Neuronal stem cell (in vitro differentiated cells): ENCODE measurements at regions not wholly inside any gene's neighbourhood (a gene's known extent, or its start where the extent isn't known, plus 50 kb on each side); places are given as distances from the start of the nearest gene placed in this dataset.

ENCODE experiments used
- DNase-seq: peaks from one replicate; pipeline ENCODE4 v3.0.0-alpha.2; 2013; ENCODE audit warnings: low spot score
- H2AFZ ChIP-seq: one replicate; pipeline ENCODE4 v1.6.1; 2013; ENCODE audit warnings: mild to moderate bottlenecking, low read length, inconsistent platforms
- H2AK5ac ChIP-seq: 2 replicates; pipeline ENCODE4 v1.6.1; 2013; ENCODE audit warnings: low read depth, mild to moderate bottlenecking, inconsistent platforms, low read length, moderate library complexity, mixed read lengths
- H2BK120ac ChIP-seq: 2 replicates; pipeline ENCODE4 v1.6.1; 2013; ENCODE audit warnings: low read depth, mild to moderate bottlenecking, inconsistent platforms, low read length, moderate library complexity, mixed read lengths
- H2BK12ac ChIP-seq: one replicate; pipeline ENCODE4 v1.6.1; 2013; ENCODE audit warnings: low read length, inconsistent platforms
- H2BK15ac ChIP-seq: 2 replicates; pipeline ENCODE4 v1.6.1; 2013; ENCODE audit warnings: mild to moderate bottlenecking, low read length, inconsistent platforms, mixed read lengths
- H2BK5ac ChIP-seq: one replicate; pipeline ENCODE4 v1.6.1; 2013; ENCODE audit warnings: inconsistent platforms, mild to moderate bottlenecking, low read length, moderate library complexity
- H3K14ac ChIP-seq: one replicate; pipeline ENCODE4 v1.6.1; 2013; ENCODE audit warnings: low read length, inconsistent platforms
- H3K18ac ChIP-seq: 2 replicates; pipeline ENCODE4 v1.6.1; 2013; ENCODE audit warnings: low read length, inconsistent platforms
- H3K23ac ChIP-seq: 2 replicates; pipeline ENCODE4 v1.6.1; 2013; ENCODE audit warnings: low read depth, mild to moderate bottlenecking, mixed read lengths, low read length, inconsistent platforms; ENCODE audit not compliant: poor library complexity
- H3K27ac ChIP-seq: replicated peaks from 3 replicates; pipeline ENCODE4 v1.5.1; 2013; ENCODE audit warnings: low read length, inconsistent platforms
- H3K27me3 ChIP-seq, 3 experiments: 2 replicates each; pipeline ENCODE4 v1.6.1; 2013; ENCODE audit warnings: low read length in 3 of 3, mild to moderate bottlenecking in 2 of 3, inconsistent platforms in 1 of 3, low read depth in 1 of 3, mixed read lengths in 1 of 3, moderate library complexity in 1 of 3; ENCODE audit not compliant: control insufficient read depth in 3 of 3, insufficient read depth in 3 of 3
- H3K36me3 ChIP-seq, 2 donors: replicated peaks in 1 of 2; 2 replicates each; pipeline ENCODE4 v1.6.1; 2013; ENCODE audit warnings: low read length in 2 of 2; ENCODE audit not compliant: control insufficient read depth in 2 of 2, insufficient read depth in 2 of 2
- H3K4ac ChIP-seq: 2 replicates; pipeline ENCODE4 v1.6.1; 2013; ENCODE audit warnings: inconsistent platforms, mild to moderate bottlenecking, low read length, moderate library complexity
- H3K4me1 ChIP-seq, 2 donors: 1 replicate in 1 of 2; 2 replicates in 1 of 2; pipeline ENCODE4 v1.6.1; 2013; ENCODE audit warnings: low read length in 2 of 2, low read depth in 1 of 2; ENCODE audit not compliant: control insufficient read depth in 2 of 2, insufficient read depth in 1 of 2
- H3K4me2 ChIP-seq: one replicate; pipeline ENCODE4 v1.6.1; 2013; ENCODE audit warnings: mild to moderate bottlenecking, low read length, inconsistent platforms; ENCODE audit not compliant: insufficient read depth, poor library complexity, severe bottlenecking
- H3K4me3 ChIP-seq, 2 donors: 2 replicates each; pipeline ENCODE4 v1.5.1; 2013; ENCODE audit warnings: low read length in 2 of 2, mild to moderate bottlenecking in 2 of 2, inconsistent platforms in 1 of 2, moderate library complexity in 1 of 2
- H3K79me1 ChIP-seq: one replicate; pipeline ENCODE4 v1.6.1; 2013; ENCODE audit warnings: low read depth, mild to moderate bottlenecking, inconsistent platforms, low read length, moderate library complexity
- H3K9ac ChIP-seq: one replicate; pipeline ENCODE4 v1.6.1; 2013; ENCODE audit warnings: mild to moderate bottlenecking, low read depth, low read length, inconsistent platforms; ENCODE audit not compliant: poor library complexity
- H3K9me3 ChIP-seq, 2 donors: replicated peaks in 1 of 2; 2 replicates each; pipeline versions ENCODE3 to v1.6.1; 2013; ENCODE audit warnings: low read length in 2 of 2, mild to moderate bottlenecking in 2 of 2, inconsistent platforms in 1 of 2, low read depth in 1 of 2, mixed read lengths in 1 of 2, moderate library complexity in 1 of 2; ENCODE audit not compliant: control insufficient read depth in 2 of 2, insufficient read depth in 1 of 2
- H4K8ac ChIP-seq: one replicate; pipeline ENCODE4 v1.6.1; 2013; ENCODE audit warnings: low read depth, mild to moderate bottlenecking, inconsistent platforms, low read length, moderate library complexity
- H4K91ac ChIP-seq: one replicate; pipeline ENCODE4 v1.6.1; 2013; ENCODE audit warnings: low read length, low read depth, mild to moderate bottlenecking, inconsistent platforms; ENCODE audit not compliant: poor library complexity
- WGBS, 2 donors: extraction: QIAGEN DNeasy Blood & Tissue Kit; methylation state at CpG; one replicate each; pipeline ENCODE4 v1.1.7; 2013; ENCODE audit warnings: missing lambda C conversion rate in 2 of 2, mixed read lengths in 1 of 2; ENCODE audit not compliant: insufficient read length in 2 of 2, insufficient replicate concordance in 1 of 2; ENCODE audit errors: extremely low coverage in 2 of 2; 5-methylcytosine and 5-hydroxymethylcytosine counted together

DNA sequence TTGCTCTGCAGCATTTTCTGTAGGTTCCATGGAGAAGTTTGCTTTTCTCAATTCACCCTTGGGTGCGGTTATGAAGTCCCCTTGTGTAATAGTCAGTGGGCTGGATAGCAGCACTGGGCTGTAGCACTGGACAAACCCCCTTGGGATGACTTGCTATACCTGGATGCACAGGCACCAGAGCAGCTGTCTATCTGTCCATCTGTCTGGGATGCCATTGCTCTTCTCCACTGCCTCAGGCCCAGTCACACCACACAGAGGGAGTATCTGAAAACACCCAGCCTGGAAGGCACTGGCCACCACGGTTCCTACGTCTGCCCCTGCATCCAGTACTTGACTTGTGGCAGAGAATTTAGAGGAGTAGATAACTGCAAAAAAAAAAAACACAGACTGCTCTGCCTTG is 254.5 kb downstream of the TFCP2L1 start:
- no peaks in the 10 kb centered on the region for H3K36me3 ChIP-seq
- H3K27me3 ChIP-seq, result peaks cover 0 to 43% (median 0%) of the 10 kb centered on the region in 3 experiments
- WGBS, 2 donors, result no CpG with 5 or more reads among the region's 3 CpGs

DNA sequence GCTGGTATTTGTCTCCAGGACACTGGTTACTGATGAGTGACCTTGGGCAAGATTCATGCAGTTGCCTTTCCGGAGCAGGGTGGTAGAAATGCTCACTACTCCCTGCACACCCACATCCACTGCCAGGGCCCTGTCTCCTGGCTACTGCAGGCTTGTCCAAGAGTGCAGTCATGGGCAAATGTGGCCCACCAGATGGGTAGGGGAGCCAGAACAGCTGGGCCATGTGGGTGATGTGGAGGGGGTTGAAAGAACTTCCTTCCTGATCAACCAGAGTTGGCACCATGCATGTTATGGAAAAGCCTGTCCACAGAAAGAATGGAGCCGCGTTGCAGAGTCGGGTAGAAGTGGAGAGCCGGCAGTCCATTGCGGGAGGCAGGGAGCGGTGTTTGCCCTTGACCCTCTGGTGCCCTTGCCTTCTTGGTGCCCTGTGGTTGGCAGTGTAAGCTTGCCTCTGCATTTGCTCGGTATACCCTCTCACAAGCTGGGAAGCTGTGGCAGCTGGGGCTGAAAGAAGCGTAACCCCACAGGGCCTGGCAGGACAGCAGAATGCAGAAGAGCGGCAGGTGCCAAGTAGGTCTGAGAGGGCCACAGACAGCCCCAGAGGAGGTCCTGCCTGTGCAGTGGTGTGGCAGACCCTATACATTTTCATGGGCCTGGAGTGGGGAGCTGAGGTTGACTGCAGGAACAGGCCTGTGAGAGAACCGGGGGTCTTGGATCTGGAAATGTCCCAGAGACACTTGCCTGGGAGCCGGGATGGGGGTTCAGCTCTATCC is 253.2 kb downstream of the TFCP2L1 start:
- Histone ChIP-seq H3K4me1 (peaks cover 0 to 2% of the 10 kb centered on the region in 2 donors), H3K36me3 (no peaks in the 10 kb centered on the region), H2AK5ac (no peak overlapping the region), H3K4me3 (no peak overlapping the region), H3K4me2 (no peak overlapping the region), H2BK12ac (no peak overlapping the region), H3K27ac (no peak overlapping the region), H3K27me3 (peaks cover 0 to 50% (median 0%) of the 10 kb centered on the region in 3 experiments), H2BK120ac (no peak overlapping the region), H4K8ac (no peak overlapping the region), H4K91ac (no peak overlapping the region), H3K14ac (no peak overlapping the region), H2AFZ (no peak overlapping the region), H3K9me3 (no peaks in the 10 kb centered on the region), H3K9ac (no peak overlapping the region), H3K4ac (no peak overlapping the region), H3K18ac (no peak overlapping the region), H2BK5ac (no peak overlapping the region), H2BK15ac (peak overlapping the region; percentile 16), H3K23ac (no peak overlapping the region), H3K79me1 (no peaks in the 10 kb centered on the region)
- DNase-seq, result no peak
- no CpG with 5 or more reads among the region's 12 CpGs for WGBS, 2 donors

More for the DNA sequence above, 254.5 kb downstream of the TFCP2L1 start:
- Histone ChIP-seq H2BK120ac (no peak overlapping the region), H4K8ac (no peak overlapping the region), H3K4ac (no peak overlapping the region), H2BK15ac (no peak overlapping the region), H2BK5ac (no peak overlapping the region), H3K9ac (no peak overlapping the region), H3K4me1 (peaks cover 0 to 2% of the 10 kb centered on the region in 2 donors), H3K14ac (no peak overlapping the region), H3K23ac (no peak overlapping the region), H2AK5ac (no peak overlapping the region), H4K91ac (no peak overlapping the region), H3K18ac (no peak overlapping the region), H3K79me1 (no peaks in the 10 kb centered on the region), H3K9me3 (no peaks in the 10 kb centered on the region), H2AFZ (no peak overlapping the region), H2BK12ac (no peak overlapping the region), H3K4me3 (peak overlapping the region in 1 of 2 donors; percentile 22), H3K27ac (no peak overlapping the region), H3K4me2 (no peak overlapping the region)
- DNase-seq, result no peak

DNA sequence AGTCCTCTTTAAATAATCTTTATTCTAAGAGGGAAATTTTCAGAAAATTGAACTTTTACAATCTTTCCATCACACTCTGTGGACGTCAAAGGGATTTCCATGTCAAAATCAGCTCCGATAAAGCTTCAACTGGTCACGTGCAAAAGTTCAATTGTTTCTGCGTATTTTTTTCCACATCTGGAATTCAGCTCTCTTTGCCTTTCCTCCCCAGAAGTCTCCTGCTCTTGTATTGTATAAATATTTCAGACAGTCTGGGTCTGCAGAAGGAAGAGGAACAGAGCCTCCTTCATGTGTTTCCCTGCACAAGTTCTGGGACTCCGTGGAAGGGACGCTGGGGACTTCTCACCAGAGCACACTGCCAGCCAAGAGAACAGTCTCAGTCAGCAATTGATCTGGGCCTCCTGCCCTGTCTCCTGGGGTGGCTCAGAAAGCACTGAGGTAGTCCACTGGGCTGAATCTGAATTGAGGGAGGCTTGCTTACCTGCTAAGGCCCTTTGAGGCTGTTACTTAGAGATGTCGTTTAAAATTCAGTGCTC is 251.5 kb downstream of the TFCP2L1 start:
- peaks cover 0 to 53% (median 0%) of the 10 kb centered on the region in 3 experiments for H3K27me3 ChIP-seq
- no peak overlapping the region for H3K4me2 ChIP-seq
- no peak overlapping the region for H2BK5ac ChIP-seq
- H2BK12ac ChIP-seq, result no peak overlapping the region
- H3K9me3 ChIP-seq, result no peaks in the 10 kb centered on the region
- no peak overlapping the region for H3K4ac ChIP-seq
- H2AK5ac ChIP-seq, result no peak overlapping the region
- WGBS, 2 donors, result no CpG with 5 or more reads among the region's 7 CpGs
- H4K91ac ChIP-seq, result no peak overlapping the region
- no peaks in the 10 kb centered on the region for H3K36me3 ChIP-seq
- no peak overlapping the region for H2BK15ac ChIP-seq
- no peak overlapping the region for H3K14ac ChIP-seq
- no peaks in the 10 kb centered on the region for H3K79me1 ChIP-seq
- no peak overlapping the region for H3K27ac ChIP-seq
- H2AFZ ChIP-seq, result no peak overlapping the region
- no peak overlapping the region for H2BK120ac ChIP-seq
- H3K23ac ChIP-seq, result no peak overlapping the region
- DNase-seq, result no peak
- H3K4me3 ChIP-seq, result no peak overlapping the region
- no peak overlapping the region for H3K9ac ChIP-seq
- no peak overlapping the region for H4K8ac ChIP-seq
- H3K18ac ChIP-seq, result peak overlapping the region; percentile 67
- H3K4me1 ChIP-seq, result peaks cover 0 to 2% of the 10 kb centered on the region in 2 donors

DNA sequence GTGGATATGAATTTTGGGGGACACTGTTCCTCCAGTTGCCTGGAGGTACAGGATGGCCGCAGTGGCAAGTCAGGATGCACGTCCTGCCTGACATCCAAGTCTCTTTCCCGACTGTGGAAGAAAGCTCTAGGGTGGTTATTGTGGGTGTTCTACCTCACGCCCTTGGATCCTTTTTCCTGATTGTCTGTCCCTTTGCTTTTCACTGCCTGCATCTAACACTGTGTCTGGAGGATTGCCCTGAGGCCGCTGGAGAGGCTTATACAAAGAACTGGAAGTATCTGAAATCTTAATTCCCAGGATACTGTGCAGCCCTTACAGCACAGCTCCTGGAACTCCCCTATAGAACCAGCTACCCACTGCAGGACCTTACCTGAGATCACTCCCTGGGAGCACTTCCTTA is 250.5 kb downstream of the TFCP2L1 start:
- peaks cover 2% of the 10 kb centered on the region in 2 donors for H3K4me1 ChIP-seq
- H3K9ac ChIP-seq, result no peak overlapping the region
- no peak overlapping the region for H2AK5ac ChIP-seq
- no peak overlapping the region for H2BK120ac ChIP-seq
- no peaks in the 10 kb centered on the region for H3K9me3 ChIP-seq
- no peak overlapping the region for H2BK12ac ChIP-seq
- H3K4ac ChIP-seq, result no peak overlapping the region
- H3K4me2 ChIP-seq, result no peak overlapping the region
- H3K79me1 ChIP-seq, result no peaks in the 10 kb centered on the region
- H3K4me3 ChIP-seq, result no peak overlapping the region
- no peak overlapping the region for H3K14ac ChIP-seq
- H2BK15ac ChIP-seq, result no peak overlapping the region
- H4K91ac ChIP-seq, result no peak overlapping the region
- no peak overlapping the region for H2AFZ ChIP-seq
- no peaks in the 10 kb centered on the region for H3K36me3 ChIP-seq
- no peak overlapping the region for H3K27ac ChIP-seq
- WGBS, 2 donors, result no CpG with 5 or more reads among the region's 5 CpGs
- no peak overlapping the region for H2BK5ac ChIP-seq
- no peak for DNase-seq
- no peak overlapping the region for H3K23ac ChIP-seq
- peaks cover 0 to 51% (median 0%) of the 10 kb centered on the region in 3 experiments for H3K27me3 ChIP-seq
- H3K18ac ChIP-seq, result no peak overlapping the region
- no peak overlapping the region for H4K8ac ChIP-seq
